ENCODE measurements at regions not wholly inside any gene's neighbourhood (a gene's known extent, or its start where the extent isn't known, plus 50 kb on each side); places are given as distances from the start of the nearest gene placed in this dataset.

- intact Hi-C loops (cut with DNase I) = no loop called here
- H3K27ac ChIP-seq (ENCODE audit: low read depth in 1 of 2, low read length in 2 of 2) = no peak overlapping the region
- no peak for ATAC-seq (ENCODE audit: low FRiP score)
- no peaks in the 10 kb centered on the region for H3K27me3 ChIP-seq (ENCODE audit: control insufficient read depth in 1 of 2, insufficient read depth in 2 of 2, low read length in 1 of 2)
- no peak overlapping the region for H3K4me3 ChIP-seq (ENCODE audit: low read length in 2 of 2)
- no peaks in the 10 kb centered on the region for H3K36me3 ChIP-seq (ENCODE audit: control insufficient read depth in 1 of 2, insufficient read depth in 2 of 2, low read length in 1 of 2)
- 61 to 65% methylated on average over 3 of the region's 3 CpGs for WGBS, 2 donors
- H3K4me1 ChIP-seq (ENCODE audit: control insufficient read depth in 1 of 2, insufficient read depth in 2 of 2, low read length in 2 of 2) = no peaks in the 10 kb centered on the region
- no peaks in the 10 kb centered on the region for H3K9me3 ChIP-seq (ENCODE audit: control insufficient read depth, low read length)
- no peak for DNase-seq
These were observed 429.2 kb upstream of the DACH1 start for GRCh38 chr13:72296246-72296645.

- DNase-seq (no peak), ATAC-seq (ENCODE audit: low FRiP score) (peak; percentile 54)
- Histone ChIP-seq H3K27me3 (ENCODE audit: control insufficient read depth in 1 of 2, insufficient read depth in 2 of 2, low read length in 1 of 2) (no peaks in the 10 kb centered on the region), H3K4me1 (ENCODE audit: control insufficient read depth in 1 of 2, insufficient read depth in 2 of 2, low read length in 2 of 2) (no peaks in the 10 kb centered on the region), H3K36me3 (ENCODE audit: control insufficient read depth in 1 of 2, insufficient read depth in 2 of 2, low read length in 1 of 2) (no peaks in the 10 kb centered on the region), H3K4me3 (ENCODE audit: low read length in 2 of 2) (no peak overlapping the region), H3K9me3 (ENCODE audit: control insufficient read depth, low read length) (no peaks in the 10 kb centered on the region), H3K27ac (ENCODE audit: low read depth in 1 of 2, low read length in 2 of 2) (no peak overlapping the region)
- WGBS, 2 donors = 63 to 79% methylated on average over 2 of the region's 2 CpGs
- intact Hi-C loops (cut with DNase I) = no loop called here
These were observed 428.1 kb upstream of the DACH1 start for GRCh38 chr13:72295153-72295552.

- DNase-seq = no peak
- H3K4me1 ChIP-seq (ENCODE audit: control insufficient read depth in 1 of 2, insufficient read depth in 2 of 2, low read length in 2 of 2) = no peaks in the 10 kb centered on the region
- H3K9me3 ChIP-seq (ENCODE audit: control insufficient read depth, low read length) = peaks cover 2% of the 10 kb centered on the region
- H3K36me3 ChIP-seq (ENCODE audit: control insufficient read depth in 1 of 2, insufficient read depth in 2 of 2, low read length in 1 of 2) = no peaks in the 10 kb centered on the region
- H3K27ac ChIP-seq (ENCODE audit: low read depth in 1 of 2, low read length in 2 of 2) = no peak overlapping the region
- no peak overlapping the region for H3K4me3 ChIP-seq (ENCODE audit: low read length in 2 of 2)
- 47 to 51% methylated on average over 1 of the region's 1 CpG for WGBS, 2 donors
- ATAC-seq (ENCODE audit: low FRiP score) = no peak
- H3K27me3 ChIP-seq (ENCODE audit: control insufficient read depth in 1 of 2, insufficient read depth in 2 of 2, low read length in 1 of 2) = no peaks in the 10 kb centered on the region
- intact Hi-C loops (cut with DNase I) = no loop called here
These were observed 426.2 kb upstream of the DACH1 start for GRCh38 chr13:72293206-72293605.

- Histone ChIP-seq H3K27me3 (ENCODE audit: control insufficient read depth in 1 of 2, insufficient read depth in 2 of 2, low read length in 1 of 2) (no peaks in the 10 kb centered on the region), H3K4me1 (ENCODE audit: control insufficient read depth in 1 of 2, insufficient read depth in 2 of 2, low read length in 2 of 2) (no peaks in the 10 kb centered on the region), H3K4me3 (ENCODE audit: low read length in 2 of 2) (no peak overlapping the region), H3K36me3 (ENCODE audit: control insufficient read depth in 1 of 2, insufficient read depth in 2 of 2, low read length in 1 of 2) (no peaks in the 10 kb centered on the region), H3K9me3 (ENCODE audit: control insufficient read depth, low read length) (peaks cover 2% of the 10 kb centered on the region), H3K27ac (ENCODE audit: low read depth in 1 of 2, low read length in 2 of 2) (no peak overlapping the region)
- DNase-seq (no peak), ATAC-seq (ENCODE audit: low FRiP score) (no peak)
- intact Hi-C loops (cut with DNase I) = no loop called here
These were observed 424.1 kb upstream of the DACH1 start for GRCh38 chr13:72290962-72291681.

DNA sequence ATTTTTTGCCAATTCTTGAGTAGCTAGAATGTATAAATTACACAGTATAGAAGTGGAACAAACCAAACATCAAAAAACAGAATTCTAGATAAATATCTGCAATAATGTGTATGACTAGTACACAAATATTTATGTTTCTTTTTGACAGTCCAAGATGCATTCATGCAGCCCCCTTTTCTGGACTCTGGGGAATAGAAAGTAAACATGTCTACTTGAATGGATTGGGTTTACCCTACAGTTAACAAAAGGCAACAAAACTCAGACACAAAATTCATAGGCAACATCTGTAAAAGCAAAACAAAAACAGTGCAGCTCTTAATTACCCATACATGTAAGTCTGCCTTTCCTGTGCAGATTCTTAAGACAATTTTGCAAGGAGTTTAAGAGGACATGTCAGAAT is 419.4 kb upstream of the DACH1 start:
- Histone ChIP-seq H3K4me3 (ENCODE audit: low read length in 2 of 2) (no peak overlapping the region), H3K4me1 (ENCODE audit: control insufficient read depth in 1 of 2, insufficient read depth in 2 of 2, low read length in 2 of 2) (no peaks in the 10 kb centered on the region), H3K27ac (ENCODE audit: low read depth in 1 of 2, low read length in 2 of 2) (no peak overlapping the region), H3K27me3 (ENCODE audit: control insufficient read depth in 1 of 2, insufficient read depth in 2 of 2, low read length in 1 of 2) (no peaks in the 10 kb centered on the region), H3K36me3 (ENCODE audit: control insufficient read depth in 1 of 2, insufficient read depth in 2 of 2, low read length in 1 of 2) (no peaks in the 10 kb centered on the region), H3K9me3 (ENCODE audit: control insufficient read depth, low read length) (peaks cover 2% of the 10 kb centered on the region)
- intact Hi-C loops (cut with DNase I) = no loop called here
- no peak for DNase-seq
- ATAC-seq (ENCODE audit: low FRiP score) = no peak

DNA sequence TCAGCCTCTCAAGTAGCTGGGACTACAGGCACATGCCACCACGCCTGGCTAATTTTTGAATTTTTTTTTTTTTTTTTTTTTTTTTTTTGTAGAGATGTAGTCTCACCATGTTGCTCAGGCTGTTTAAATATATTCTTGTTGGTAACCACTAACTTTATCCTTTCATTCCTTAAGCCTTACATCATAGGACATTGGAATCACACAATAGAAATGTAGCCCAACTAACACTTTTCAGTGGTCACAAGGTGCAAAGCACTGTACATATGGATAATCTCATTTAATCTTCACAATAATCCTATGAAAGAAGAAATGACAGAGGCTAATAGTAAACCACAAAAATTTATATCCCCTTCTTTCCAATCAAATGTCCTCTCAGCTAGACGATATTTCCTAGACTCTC is 417.8 kb upstream of the DACH1 start:
- Histone ChIP-seq H3K4me3 (ENCODE audit: low read length in 2 of 2) (no peak overlapping the region), H3K27me3 (ENCODE audit: control insufficient read depth in 1 of 2, insufficient read depth in 2 of 2, low read length in 1 of 2) (no peaks in the 10 kb centered on the region), H3K27ac (ENCODE audit: low read depth in 1 of 2, low read length in 2 of 2) (no peak overlapping the region), H3K36me3 (ENCODE audit: control insufficient read depth in 1 of 2, insufficient read depth in 2 of 2, low read length in 1 of 2) (no peaks in the 10 kb centered on the region), H3K4me1 (ENCODE audit: control insufficient read depth in 1 of 2, insufficient read depth in 2 of 2, low read length in 2 of 2) (no peaks in the 10 kb centered on the region), H3K9me3 (ENCODE audit: control insufficient read depth, low read length) (peaks cover 2% of the 10 kb centered on the region)
- no peak for ATAC-seq (ENCODE audit: low FRiP score)
- intact Hi-C loops (cut with DNase I) = no loop called here
- 83 to 93% methylated on average over 2 of the region's 2 CpGs for WGBS, 2 donors
- no peak for DNase-seq

- Histone ChIP-seq H3K36me3 (ENCODE audit: control insufficient read depth in 1 of 2, insufficient read depth in 2 of 2, low read length in 1 of 2) (no peaks in the 10 kb centered on the region), H3K27me3 (ENCODE audit: control insufficient read depth in 1 of 2, insufficient read depth in 2 of 2, low read length in 1 of 2) (no peaks in the 10 kb centered on the region), H3K27ac (ENCODE audit: low read depth in 1 of 2, low read length in 2 of 2) (no peak overlapping the region), H3K9me3 (ENCODE audit: control insufficient read depth, low read length) (no peaks in the 10 kb centered on the region), H3K4me1 (ENCODE audit: control insufficient read depth in 1 of 2, insufficient read depth in 2 of 2, low read length in 2 of 2) (no peaks in the 10 kb centered on the region), H3K4me3 (ENCODE audit: low read length in 2 of 2) (no peak overlapping the region)
- ATAC-seq (ENCODE audit: low FRiP score) (no peak), DNase-seq (no peak)
- 20 to 52% methylated on average over 1 of the region's 1 CpG for WGBS, 2 donors
- intact Hi-C loops (cut with DNase I) = no loop called here
These were observed 394.7 kb upstream of the DACH1 start for GRCh38 chr13:72261732-72262131.

GRCh38 chr13:72259528-72259927 is 392.5 kb upstream of the DACH1 start:
- no peak for DNase-seq
- H3K27me3 ChIP-seq (ENCODE audit: control insufficient read depth in 1 of 2, insufficient read depth in 2 of 2, low read length in 1 of 2) = no peaks in the 10 kb centered on the region
- no peak overlapping the region for H3K4me3 ChIP-seq (ENCODE audit: low read length in 2 of 2)
- ATAC-seq (ENCODE audit: low FRiP score) = no peak
- H3K36me3 ChIP-seq (ENCODE audit: control insufficient read depth in 1 of 2, insufficient read depth in 2 of 2, low read length in 1 of 2) = no peaks in the 10 kb centered on the region
- intact Hi-C loops (cut with DNase I) = no loop called here
- no peaks in the 10 kb centered on the region for H3K9me3 ChIP-seq (ENCODE audit: control insufficient read depth, low read length)
- WGBS, 2 donors = 41 to 45% methylated on average over 3 of the region's 3 CpGs
- H3K4me1 ChIP-seq (ENCODE audit: control insufficient read depth in 1 of 2, insufficient read depth in 2 of 2, low read length in 2 of 2) = no peaks in the 10 kb centered on the region
- no peak overlapping the region for H3K27ac ChIP-seq (ENCODE audit: low read depth in 1 of 2, low read length in 2 of 2)

DNA sequence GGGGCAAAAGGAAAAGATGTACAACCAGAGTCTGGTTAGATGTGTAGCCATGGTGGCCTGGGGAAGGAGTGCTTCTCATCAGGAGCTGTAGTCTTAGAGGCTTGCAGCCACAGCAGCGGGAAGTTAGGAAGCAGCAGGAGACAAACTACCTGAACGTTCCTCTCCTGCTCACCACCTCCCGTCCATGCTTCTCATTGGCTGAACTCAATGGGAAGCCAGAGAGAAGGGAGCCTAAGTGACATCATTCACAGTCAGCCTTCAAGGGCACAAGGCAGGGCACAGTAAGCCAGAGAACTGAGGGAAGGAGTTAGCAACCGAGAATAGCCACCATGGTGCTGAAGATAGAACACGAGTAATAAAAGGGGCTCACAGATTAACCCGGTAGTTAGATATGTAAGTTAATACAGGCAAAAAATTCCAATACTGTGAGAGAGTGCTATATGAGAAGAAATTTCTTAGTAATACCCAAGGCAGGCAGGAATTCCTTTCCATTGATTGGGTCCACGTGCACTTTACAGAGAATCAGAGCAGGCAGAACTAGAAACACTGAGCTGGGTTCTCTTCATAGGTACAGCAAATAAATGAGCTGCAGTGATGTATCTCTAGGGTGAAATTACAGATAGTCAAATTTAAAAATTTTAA is 391.5 kb upstream of the DACH1 start:
- no peak overlapping the region for H3K4me3 ChIP-seq (ENCODE audit: low read length in 2 of 2)
- intact Hi-C loops (cut with DNase I) = no loop called here
- 55 to 61% methylated on average over 7 of the region's 7 CpGs for WGBS, 2 donors
- peak in 1 of 2 donors; percentile 31 for DNase-seq
- H3K27ac ChIP-seq (ENCODE audit: low read depth in 1 of 2, low read length in 2 of 2) = no peak overlapping the region
- no peak for ATAC-seq (ENCODE audit: low FRiP score)
- no peaks in the 10 kb centered on the region for H3K4me1 ChIP-seq (ENCODE audit: control insufficient read depth in 1 of 2, insufficient read depth in 2 of 2, low read length in 2 of 2)
- H3K36me3 ChIP-seq (ENCODE audit: control insufficient read depth in 1 of 2, insufficient read depth in 2 of 2, low read length in 1 of 2) = no peaks in the 10 kb centered on the region
- H3K27me3 ChIP-seq (ENCODE audit: control insufficient read depth in 1 of 2, insufficient read depth in 2 of 2, low read length in 1 of 2) = no peaks in the 10 kb centered on the region
- H3K9me3 ChIP-seq (ENCODE audit: control insufficient read depth, low read length) = no peaks in the 10 kb centered on the region

Measured in aorta (tissue), 5 donors.